ENCODE measurements at regions not wholly inside any gene's neighbourhood (a gene's known extent, or its start where the extent isn't known, plus 50 kb on each side); places are given as distances from the start of the nearest gene placed in this dataset.

- Histone ChIP-seq H3K9me3 (no peaks in the 10 kb centered on the region), H3K9ac (no peak overlapping the region), H3K4me2 (no peak overlapping the region), H3K27ac (ENCODE audit: low read depth in 2 of 2, low read length in 1 of 2) (peak overlapping the region in 1 of 2 experiments; percentile 25; a peak in 1 of 4 replicates), H3K9me2 (no peaks in the 10 kb centered on the region), H2AFZ (ENCODE audit: low read depth) (no peak overlapping the region), H3K4me3 (ENCODE audit: low read depth in 2 of 2, low read length in 1 of 2) (no peak overlapping the region), H3K79me2 (ENCODE audit: insufficient read depth) (no peaks in the 10 kb centered on the region), H3F3A (replicated peaks; ENCODE audit: insufficient read depth) (peaks cover 10% of the 10 kb centered on the region), H3K4me1 (ENCODE audit: control insufficient read depth in 1 of 2, insufficient read depth in 2 of 2, low read depth in 1 of 2, low read length in 1 of 2) (peaks cover 0 to 35% of the 10 kb centered on the region in 2 experiments), H3K27me3 (ENCODE audit: insufficient read depth) (no peaks in the 10 kb centered on the region), H4K20me1 (ENCODE audit: insufficient read depth) (no peaks in the 10 kb centered on the region), H3K36me3 (replicated peaks in 1 of 2; ENCODE audit: control insufficient read depth in 1 of 2, insufficient read depth in 2 of 2, low read length in 1 of 2) (no peaks in the 10 kb centered on the region)
- TF ChIP-seq FOXM1 (IDR thresholded peaks at IDR 0.05; ENCODE audit: low read depth) (no peak), MXI1 (IDR thresholded peaks at IDR 0.05; ENCODE audit: low read depth, low read length) (no peak), TEAD4 (IDR thresholded peaks at IDR 0.05; ENCODE audit: borderline replicate concordance, insufficient read depth) (no peak), FOXJ3 (CRISPR knock-in tag; IDR thresholded peaks at IDR 0.05) (no peak), EP300 (IDR thresholded peaks at IDR 0.05; ENCODE audit: borderline replicate concordance in 1 of 2, low read depth in 1 of 2, low read length in 1 of 2) (no peak), RCOR1 (IDR thresholded peaks at IDR 0.05; ENCODE audit: low read length) (no peak), USF2 (IDR thresholded peaks at IDR 0.05; ENCODE audit: borderline replicate concordance, low read depth, low read length) (no peak), FOSL2 (IDR thresholded peaks at IDR 0.05; ENCODE audit: borderline replicate concordance, low read depth) (no peak), SMC3 (IDR thresholded peaks at IDR 0.05; ENCODE audit: low read depth, low read length) (no peak), GABPA (IDR thresholded peaks at IDR 0.05; ENCODE audit: low read depth) (no peak), IRF3 (IDR thresholded peaks at IDR 0.05; ENCODE audit: low read depth, low read length) (no peak), CTCF (IDR thresholded peaks at IDR 0.05) (no peak), RXRA (IDR thresholded peaks at IDR 0.05; ENCODE audit: borderline replicate concordance, low read depth) (no peak), POLR2AphosphoS5 (IDR thresholded peaks at IDR 0.05; ENCODE audit: low read depth, low read length) (no peak)
- TF ChIP-seq, protein P1, sequence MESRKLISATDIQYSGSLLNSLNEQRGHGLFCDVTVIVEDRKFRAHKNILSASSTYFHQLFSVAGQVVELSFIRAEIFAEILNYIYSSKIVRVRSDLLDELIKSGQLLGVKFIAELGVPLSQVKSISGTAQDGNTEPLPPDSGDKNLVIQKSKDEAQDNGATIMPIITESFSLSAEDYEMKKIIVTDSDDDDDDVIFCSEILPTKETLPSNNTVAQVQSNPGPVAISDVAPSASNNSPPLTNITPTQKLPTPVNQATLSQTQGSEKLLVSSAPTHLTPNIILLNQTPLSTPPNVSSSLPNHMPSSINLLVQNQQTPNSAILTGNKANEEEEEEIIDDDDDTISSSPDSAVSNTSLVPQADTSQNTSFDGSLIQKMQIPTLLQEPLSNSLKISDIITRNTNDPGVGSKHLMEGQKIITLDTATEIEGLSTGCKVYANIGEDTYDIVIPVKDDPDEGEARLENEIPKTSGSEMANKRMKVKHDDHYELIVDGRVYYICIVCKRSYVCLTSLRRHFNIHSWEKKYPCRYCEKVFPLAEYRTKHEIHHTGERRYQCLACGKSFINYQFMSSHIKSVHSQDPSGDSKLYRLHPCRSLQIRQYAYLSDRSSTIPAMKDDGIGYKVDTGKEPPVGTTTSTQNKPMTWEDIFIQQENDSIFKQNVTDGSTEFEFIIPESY (IDR thresholded peaks at IDR 0.05; ENCODE audit: borderline replicate concordance, low read depth) = no peak
- TF ChIP-seq, protein P2, sequence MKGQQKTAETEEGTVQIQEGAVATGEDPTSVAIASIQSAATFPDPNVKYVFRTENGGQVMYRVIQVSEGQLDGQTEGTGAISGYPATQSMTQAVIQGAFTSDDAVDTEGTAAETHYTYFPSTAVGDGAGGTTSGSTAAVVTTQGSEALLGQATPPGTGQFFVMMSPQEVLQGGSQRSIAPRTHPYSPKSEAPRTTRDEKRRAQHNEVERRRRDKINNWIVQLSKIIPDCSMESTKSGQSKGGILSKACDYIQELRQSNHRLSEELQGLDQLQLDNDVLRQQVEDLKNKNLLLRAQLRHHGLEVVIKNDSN (IDR thresholded peaks at IDR 0.05; ENCODE audit: borderline replicate concordance, low read depth) = no peak
- no peak for DNase-seq
- ChIA-PET CTCF (interaction anchor here (0.9 kb wide), 1 partner anchor 10 kb away, joined by 3 read pairs; no protein-coding TSS in a partner anchor), POLR2A (no interaction called here)
- 87% methylated on average over 9 of the region's 9 CpGs for WGBS (ENCODE audit: low lambda C conversion rate)
Observed at GRCh38 chr10:78455811-78456210, 422.1 kb downstream of the RPS24 start.
